ENCODE measurements at regions not wholly inside any gene's neighbourhood (a gene's known extent, or its start where the extent isn't known, plus 50 kb on each side); places are given as distances from the start of the nearest gene placed in this dataset.

- H3K27me3 ChIP-seq (ENCODE audit: control insufficient read depth in 2 of 2, insufficient read depth in 2 of 2, low read length in 2 of 2): no peaks in the 10 kb centered on the region
- H3K79me2 ChIP-seq (ENCODE audit: control insufficient read depth, insufficient read depth, low read length): no peaks in the 10 kb centered on the region
- dilution Hi-C loops (cut with MboI; ENCODE audit: extremely low pct_ligation_motif_present, low sequenced_read_pairs) (no loop called here), intact Hi-C loops (cut with micrococcal nuclease) (no loop called here)
- H3K4me3 ChIP-seq (replicated peaks in 1 of 3; ENCODE audit: insufficient read depth in 1 of 3, low read depth in 1 of 3, low read length in 3 of 3): no peak overlapping the region
- H3K9me3 ChIP-seq (replicated peaks; ENCODE audit: control insufficient read depth, insufficient read depth, low read length): no peaks in the 10 kb centered on the region
- CTCF ChIA-PET: no interaction called here
- POLR2A ChIA-PET: no interaction called here
- DNase-seq (ENCODE audit: low read depth, low spot score) (no peak), FAIRE-seq (no peak)
- BruUV-seq (replicated peaks): no TSS peak
- no peaks in the 10 kb centered on the region for H3K36me3 ChIP-seq (ENCODE audit: control insufficient read depth in 2 of 2, extremely low read depth in 1 of 2, insufficient read depth in 2 of 2, low read length in 2 of 2)
- TF ChIP-seq, protein P1, sequence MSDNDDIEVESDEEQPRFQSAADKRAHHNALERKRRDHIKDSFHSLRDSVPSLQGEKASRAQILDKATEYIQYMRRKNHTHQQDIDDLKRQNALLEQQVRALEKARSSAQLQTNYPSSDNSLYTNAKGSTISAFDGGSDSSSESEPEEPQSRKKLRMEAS (IDR thresholded peaks at IDR 0.05; ENCODE audit: insufficient read depth, insufficient read length): no peak
- TF ChIP-seq MYC (IDR thresholded peaks at IDR 0.05; ENCODE audit: low read depth, low read length): no peak
- TF ChIP-seq FOS (IDR thresholded peaks at IDR 0.05; ENCODE audit: borderline replicate concordance, insufficient read depth, low read length): no peak
- no peak for TF ChIP-seq JUN (IDR thresholded peaks at IDR 0.05; ENCODE audit: borderline replicate concordance, insufficient read depth, insufficient read length, low read depth)
- no peak for TF ChIP-seq POLR2A (IDR thresholded peaks at IDR 0.05; ENCODE audit: low read depth, low read length)
- TF ChIP-seq, protein P2, sequence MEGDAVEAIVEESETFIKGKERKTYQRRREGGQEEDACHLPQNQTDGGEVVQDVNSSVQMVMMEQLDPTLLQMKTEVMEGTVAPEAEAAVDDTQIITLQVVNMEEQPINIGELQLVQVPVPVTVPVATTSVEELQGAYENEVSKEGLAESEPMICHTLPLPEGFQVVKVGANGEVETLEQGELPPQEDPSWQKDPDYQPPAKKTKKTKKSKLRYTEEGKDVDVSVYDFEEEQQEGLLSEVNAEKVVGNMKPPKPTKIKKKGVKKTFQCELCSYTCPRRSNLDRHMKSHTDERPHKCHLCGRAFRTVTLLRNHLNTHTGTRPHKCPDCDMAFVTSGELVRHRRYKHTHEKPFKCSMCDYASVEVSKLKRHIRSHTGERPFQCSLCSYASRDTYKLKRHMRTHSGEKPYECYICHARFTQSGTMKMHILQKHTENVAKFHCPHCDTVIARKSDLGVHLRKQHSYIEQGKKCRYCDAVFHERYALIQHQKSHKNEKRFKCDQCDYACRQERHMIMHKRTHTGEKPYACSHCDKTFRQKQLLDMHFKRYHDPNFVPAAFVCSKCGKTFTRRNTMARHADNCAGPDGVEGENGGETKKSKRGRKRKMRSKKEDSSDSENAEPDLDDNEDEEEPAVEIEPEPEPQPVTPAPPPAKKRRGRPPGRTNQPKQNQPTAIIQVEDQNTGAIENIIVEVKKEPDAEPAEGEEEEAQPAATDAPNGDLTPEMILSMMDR (IDR thresholded peaks at IDR 0.05; ENCODE audit: extremely low read depth in 1 of 2, insufficient read depth in 1 of 2, low read depth in 1 of 2, low read length in 2 of 2): no peak
- no peaks in the 10 kb centered on the region for H4K20me1 ChIP-seq (replicated peaks; ENCODE audit: control insufficient read depth, extremely low read depth, insufficient read depth, low read length)
- H3K9ac ChIP-seq (replicated peaks; ENCODE audit: extremely low read depth, insufficient read depth, low read length): no peak overlapping the region
- H3K9me1 ChIP-seq (replicated peaks; ENCODE audit: control insufficient read depth, extremely low read depth, insufficient read depth, low read length): no peaks in the 10 kb centered on the region
- no peak overlapping the region for H2AFZ ChIP-seq (ENCODE audit: low read depth, low read length)
- no peaks in the 10 kb centered on the region for H3K4me1 ChIP-seq (ENCODE audit: control insufficient read depth, extremely low read depth, insufficient read depth, low read length)
- no peak overlapping the region for H3K4me2 ChIP-seq (ENCODE audit: insufficient read depth, low read length)
- H3K27ac ChIP-seq (ENCODE audit: insufficient read depth, low read depth, low read length): no peak overlapping the region
Measured at GRCh38 chr5:8102714-8103113, 233.8 kb downstream of the MTRR start.

DNA sequence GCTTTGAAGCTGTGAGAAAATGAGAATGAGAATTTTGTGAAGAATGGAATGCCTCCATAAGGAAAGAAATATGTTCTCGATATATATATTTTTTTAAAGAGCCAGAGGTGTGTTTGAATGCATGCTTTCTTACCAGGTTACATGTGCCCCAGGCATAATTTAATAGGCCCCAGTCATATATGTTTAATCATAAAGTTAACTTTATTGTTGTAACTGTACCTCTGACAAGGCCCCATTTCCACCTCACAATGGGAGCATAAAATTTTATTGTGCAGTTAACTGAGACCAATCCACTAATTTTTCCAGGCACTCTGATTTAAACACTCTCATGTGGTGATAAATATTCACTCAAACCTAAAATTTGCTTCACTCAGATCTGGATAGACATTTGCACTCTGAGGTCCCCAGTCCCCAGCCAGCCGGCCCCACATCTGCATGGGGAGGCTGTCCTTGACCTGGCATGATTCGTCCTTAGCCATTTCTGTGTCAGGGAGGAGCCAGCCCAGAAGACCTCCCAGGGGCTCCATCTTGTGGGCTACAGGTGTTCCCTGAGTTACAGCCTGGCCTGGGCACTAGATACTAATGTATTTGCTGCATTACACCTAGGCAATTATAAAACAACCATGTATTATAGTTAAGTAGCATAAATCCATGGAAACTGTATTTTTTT lies 245.8 kb downstream of the MTRR start:
- no peak for FAIRE-seq
- no peak for DNase-seq (ENCODE audit: low read depth, low spot score)
- no peaks in the 10 kb centered on the region for H3K4me1 ChIP-seq (ENCODE audit: control insufficient read depth, extremely low read depth, insufficient read depth, low read length)
- intact Hi-C loops (cut with micrococcal nuclease) (no loop called here), dilution Hi-C loops (cut with MboI; ENCODE audit: extremely low pct_ligation_motif_present, low sequenced_read_pairs) (no loop called here)
- no peak overlapping the region for H2AFZ ChIP-seq (ENCODE audit: low read depth, low read length)
- TF ChIP-seq POLR2A (IDR thresholded peaks at IDR 0.05; ENCODE audit: low read depth, low read length): no peak
- no peak for TF ChIP-seq GATA2 (IDR thresholded peaks at IDR 0.05; ENCODE audit: insufficient read depth, insufficient read length, low read depth, low read length)
- no peak for TF ChIP-seq FOS (IDR thresholded peaks at IDR 0.05; ENCODE audit: borderline replicate concordance, insufficient read depth, low read length)
- no peak for TF ChIP-seq POLR2AphosphoS5 (IDR thresholded peaks at IDR 0.05; ENCODE audit: insufficient read depth, low read depth, low read length)
- TF ChIP-seq JUN (IDR thresholded peaks at IDR 0.05; ENCODE audit: borderline replicate concordance, insufficient read depth, insufficient read length, low read depth): no peak
- TF ChIP-seq, protein P1 (IDR thresholded peaks at IDR 0.05; ENCODE audit: insufficient read depth, insufficient read length): no peak
- TF ChIP-seq, protein P2 (IDR thresholded peaks at IDR 0.05; ENCODE audit: extremely low read depth in 1 of 2, insufficient read depth in 1 of 2, low read depth in 1 of 2, low read length in 2 of 2): no peak
- TF ChIP-seq MYC (IDR thresholded peaks at IDR 0.05; ENCODE audit: low read depth, low read length): no peak
- no peak for TF ChIP-seq EZH2 (IDR thresholded peaks at IDR 0.05; ENCODE audit: borderline replicate concordance, low read depth, low read length, severe bottlenecking)
- CTCF ChIA-PET: no interaction called here
- no peak overlapping the region for H3K4me2 ChIP-seq (ENCODE audit: insufficient read depth, low read length)
- no TSS peak for BruUV-seq (replicated peaks)
- POLR2A ChIA-PET: no interaction called here
- no peak overlapping the region for H3K27ac ChIP-seq (ENCODE audit: insufficient read depth, low read depth, low read length)
- H3K9ac ChIP-seq (replicated peaks; ENCODE audit: extremely low read depth, insufficient read depth, low read length): no peak overlapping the region
- H3K79me2 ChIP-seq (ENCODE audit: control insufficient read depth, insufficient read depth, low read length): no peaks in the 10 kb centered on the region
- H3K9me1 ChIP-seq (replicated peaks; ENCODE audit: control insufficient read depth, extremely low read depth, insufficient read depth, low read length): no peaks in the 10 kb centered on the region
- H3K9me3 ChIP-seq (replicated peaks; ENCODE audit: control insufficient read depth, insufficient read depth, low read length): peaks cover 2% of the 10 kb centered on the region
- H3K4me3 ChIP-seq (replicated peaks in 1 of 3; ENCODE audit: insufficient read depth in 1 of 3, low read depth in 1 of 3, low read length in 3 of 3): no peak overlapping the region
- no peaks in the 10 kb centered on the region for H3K27me3 ChIP-seq (ENCODE audit: control insufficient read depth in 2 of 2, insufficient read depth in 2 of 2, low read length in 2 of 2)
- H4K20me1 ChIP-seq (replicated peaks; ENCODE audit: control insufficient read depth, extremely low read depth, insufficient read depth, low read length): no peaks in the 10 kb centered on the region
- no peaks in the 10 kb centered on the region for H3K36me3 ChIP-seq (ENCODE audit: control insufficient read depth in 2 of 2, extremely low read depth in 1 of 2, insufficient read depth in 2 of 2, low read length in 2 of 2)

Data from endothelial cell of umbilical vein (primary cell).